ENCODE measurements at regions not wholly inside any gene's neighbourhood (a gene's known extent, or its start where the extent isn't known, plus 50 kb on each side); places are given as distances from the start of the nearest gene placed in this dataset.

DNA sequence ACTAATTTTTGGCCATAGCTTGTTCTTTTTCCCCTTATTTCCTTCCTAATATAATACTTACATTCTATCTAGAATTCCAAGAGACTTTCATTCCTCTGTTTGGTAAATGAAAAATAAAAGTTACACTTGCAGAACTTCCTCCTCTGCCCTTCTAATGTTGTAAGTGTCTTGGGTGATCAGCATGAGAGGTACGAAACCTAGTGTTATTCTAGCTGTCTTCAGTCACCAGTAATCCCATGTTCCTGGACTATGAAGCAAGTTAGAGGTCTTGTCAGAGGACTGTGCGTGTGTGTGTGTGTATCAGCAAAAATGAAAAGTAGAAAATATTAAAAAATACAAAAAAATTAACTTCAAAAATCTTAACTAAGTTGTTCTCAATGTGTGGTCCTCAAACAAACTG is 307.0 kb downstream of the SPRY2 start:
- no peak for TF ChIP-seq POLR2A (IDR thresholded peaks at IDR 0.05)
- TF ChIP-seq, protein P1, sequence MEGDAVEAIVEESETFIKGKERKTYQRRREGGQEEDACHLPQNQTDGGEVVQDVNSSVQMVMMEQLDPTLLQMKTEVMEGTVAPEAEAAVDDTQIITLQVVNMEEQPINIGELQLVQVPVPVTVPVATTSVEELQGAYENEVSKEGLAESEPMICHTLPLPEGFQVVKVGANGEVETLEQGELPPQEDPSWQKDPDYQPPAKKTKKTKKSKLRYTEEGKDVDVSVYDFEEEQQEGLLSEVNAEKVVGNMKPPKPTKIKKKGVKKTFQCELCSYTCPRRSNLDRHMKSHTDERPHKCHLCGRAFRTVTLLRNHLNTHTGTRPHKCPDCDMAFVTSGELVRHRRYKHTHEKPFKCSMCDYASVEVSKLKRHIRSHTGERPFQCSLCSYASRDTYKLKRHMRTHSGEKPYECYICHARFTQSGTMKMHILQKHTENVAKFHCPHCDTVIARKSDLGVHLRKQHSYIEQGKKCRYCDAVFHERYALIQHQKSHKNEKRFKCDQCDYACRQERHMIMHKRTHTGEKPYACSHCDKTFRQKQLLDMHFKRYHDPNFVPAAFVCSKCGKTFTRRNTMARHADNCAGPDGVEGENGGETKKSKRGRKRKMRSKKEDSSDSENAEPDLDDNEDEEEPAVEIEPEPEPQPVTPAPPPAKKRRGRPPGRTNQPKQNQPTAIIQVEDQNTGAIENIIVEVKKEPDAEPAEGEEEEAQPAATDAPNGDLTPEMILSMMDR (IDR thresholded peaks at IDR 0.05) = no peak
- 71% methylated on average over 2 of the region's 2 CpGs for WGBS (ENCODE audit: insufficient coverage, low coverage, low lambda C conversion rate, missing lambda C conversion rate)
- H3K4me3 ChIP-seq = no peak overlapping the region
- no peak overlapping the region for H3K27ac ChIP-seq
- H3K4me1 ChIP-seq = no peaks in the 10 kb centered on the region
- H3K36me3 ChIP-seq = no peaks in the 10 kb centered on the region
- ATAC-seq (no peak), DNase-seq (no peak)
- intact Hi-C loops (cut with DNase I) = no loop called here
- no peaks in the 10 kb centered on the region for H3K9me3 ChIP-seq
- H3K27me3 ChIP-seq = no peaks in the 10 kb centered on the region

DNA sequence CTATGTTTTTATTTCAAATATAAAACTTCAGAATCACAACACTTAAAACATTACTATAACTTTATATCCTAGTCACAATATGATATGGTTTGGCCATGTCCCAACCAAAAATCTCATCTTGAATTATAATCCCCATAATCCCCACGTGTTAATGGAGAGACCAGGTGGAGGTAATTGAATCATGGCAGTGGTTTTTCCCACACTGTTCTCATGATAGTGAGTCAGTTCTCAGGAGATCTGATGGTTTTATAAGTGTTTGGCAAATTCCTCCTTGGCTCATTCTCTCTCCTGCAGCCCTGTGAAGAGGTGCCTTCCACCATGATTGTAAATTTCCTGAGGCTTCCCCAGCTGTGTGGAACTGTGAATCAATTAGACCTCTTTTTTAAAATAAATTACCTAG is 307.6 kb downstream of the SPRY2 start:
- no peak for DNase-seq
- H3K9me3 ChIP-seq = no peaks in the 10 kb centered on the region
- H3K27me3 ChIP-seq = no peaks in the 10 kb centered on the region
- no peak for ATAC-seq
- intact Hi-C loops (cut with DNase I) = no loop called here
- no peak for TF ChIP-seq POLR2A (IDR thresholded peaks at IDR 0.05)
- TF ChIP-seq, protein P1 (IDR thresholded peaks at IDR 0.05) = no peak
- no peaks in the 10 kb centered on the region for H3K4me1 ChIP-seq
- H3K4me3 ChIP-seq = no peak overlapping the region
- 29% methylated on average over 1 of the region's 1 CpG for WGBS (ENCODE audit: insufficient coverage, low coverage, low lambda C conversion rate, missing lambda C conversion rate)
- H3K36me3 ChIP-seq = no peaks in the 10 kb centered on the region
- H3K27ac ChIP-seq = no peak overlapping the region

DNA sequence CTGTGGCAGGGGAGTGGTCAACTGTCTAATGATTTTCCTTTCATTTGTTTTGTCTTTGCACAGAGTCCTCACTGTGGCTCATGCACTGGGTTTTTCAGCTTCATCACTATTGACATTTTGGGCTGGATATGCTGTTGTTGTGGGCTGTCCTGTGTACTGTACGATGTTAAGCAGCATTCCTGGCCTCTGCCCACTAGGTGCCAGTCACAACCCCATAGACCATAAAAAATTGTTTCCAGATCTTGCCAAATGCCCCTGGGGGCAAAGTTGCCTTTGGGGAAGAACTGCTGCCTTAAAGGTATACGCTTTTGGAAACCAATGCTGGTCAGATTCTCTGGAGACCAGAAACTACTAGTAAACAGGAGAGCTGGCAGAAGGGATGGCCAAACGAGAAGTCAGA is 310.4 kb downstream of the SPRY2 start:
- TF ChIP-seq, protein P1 (IDR thresholded peaks at IDR 0.05) = peak; percentile 52 to 84 (median 70)
- TF ChIP-seq POLR2A (IDR thresholded peaks at IDR 0.05) = no peak
- Histone ChIP-seq H3K4me1 (no peaks in the 10 kb centered on the region), H3K9me3 (no peaks in the 10 kb centered on the region), H3K27me3 (no peaks in the 10 kb centered on the region), H3K4me3 (no peak overlapping the region), H3K27ac (peak overlapping the region in 2 of 3 donors; percentile 63 to 65), H3K36me3 (no peaks in the 10 kb centered on the region)
- DNase-seq (peak; percentile 64 to 88 (median 73)), ATAC-seq (peak; percentile 99 to 100 (median 100))
- WGBS (ENCODE audit: insufficient coverage, low coverage, low lambda C conversion rate, missing lambda C conversion rate) = 12% methylated on average over 3 of the region's 3 CpGs
- intact Hi-C loops (cut with DNase I) = no loop called here

DNA sequence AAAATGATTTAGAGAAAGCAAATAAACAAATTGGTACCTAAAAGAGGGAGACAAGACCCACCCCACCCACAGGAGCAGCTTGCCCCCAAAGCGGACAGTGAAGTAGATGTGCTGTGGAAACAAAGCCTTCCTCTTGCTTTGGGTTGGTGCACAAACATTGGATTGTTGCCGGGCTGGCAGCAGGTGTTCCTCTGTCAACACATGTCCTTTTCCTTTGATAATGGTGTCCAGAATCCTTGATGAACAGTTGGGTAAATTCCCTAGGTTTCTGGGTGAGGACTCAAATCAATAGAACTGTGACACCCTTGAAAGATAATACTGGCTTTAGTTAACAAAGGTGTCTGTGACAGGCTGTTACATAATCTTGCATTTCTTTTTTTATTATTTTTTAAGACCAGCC is 311.8 kb downstream of the SPRY2 start:
- DNase-seq = no peak
- no peak for TF ChIP-seq POLR2A (IDR thresholded peaks at IDR 0.05)
- TF ChIP-seq, protein P1 (IDR thresholded peaks at IDR 0.05) = no peak
- no peak for ATAC-seq
- intact Hi-C loops (cut with DNase I) = no loop called here
- no peaks in the 10 kb centered on the region for H3K9me3 ChIP-seq
- H3K4me3 ChIP-seq = no peak overlapping the region
- 83% methylated on average over 2 of the region's 2 CpGs for whole genome bisulfite sequencing (ENCODE audit: insufficient coverage, low coverage, low lambda C conversion rate, missing lambda C conversion rate)
- no peaks in the 10 kb centered on the region for H3K4me1 ChIP-seq
- no peaks in the 10 kb centered on the region for H3K36me3 ChIP-seq
- H3K27me3 ChIP-seq = no peaks in the 10 kb centered on the region
- H3K27ac ChIP-seq = no peak overlapping the region

DNA sequence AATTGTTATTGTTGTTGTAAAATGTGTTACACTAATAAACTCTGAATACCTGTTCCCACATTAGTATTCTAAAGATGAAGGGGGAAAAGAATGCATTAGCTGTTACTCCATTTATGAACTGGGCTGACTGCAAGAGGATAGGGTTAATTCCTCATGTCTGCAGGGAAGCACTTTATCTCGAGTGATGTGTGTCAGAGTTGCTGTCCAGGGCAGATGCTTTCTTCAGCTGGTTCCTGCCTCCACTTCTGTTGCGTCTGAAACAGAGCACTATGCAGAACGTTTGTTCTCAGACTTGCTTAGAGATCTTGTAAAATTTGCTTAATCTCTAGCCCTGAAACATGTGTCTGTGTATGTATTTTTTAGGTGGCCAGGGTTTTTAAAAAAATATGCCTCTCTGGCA is 318.8 kb downstream of the SPRY2 start:
- intact Hi-C loops (cut with DNase I) = no loop called here
- ATAC-seq = no peak
- H3K9me3 ChIP-seq = no peaks in the 10 kb centered on the region
- H3K27ac ChIP-seq = no peak overlapping the region
- WGBS (ENCODE audit: insufficient coverage, low coverage, low lambda C conversion rate, missing lambda C conversion rate) = 17% methylated on average over 2 of the region's 3 CpGs
- H3K36me3 ChIP-seq = no peaks in the 10 kb centered on the region
- no peaks in the 10 kb centered on the region for H3K27me3 ChIP-seq
- TF ChIP-seq, protein P1 (IDR thresholded peaks at IDR 0.05) = no peak
- no peak for TF ChIP-seq POLR2A (IDR thresholded peaks at IDR 0.05)
- no peaks in the 10 kb centered on the region for H3K4me1 ChIP-seq
- no peak for DNase-seq
- H3K4me3 ChIP-seq = no peak overlapping the region
